Astrocyte (in vitro differentiated cells and primary cell): ENCODE measurements at regions not wholly inside any gene's neighbourhood (a gene's known extent, or its start where the extent isn't known, plus 50 kb on each side); places are given as distances from the start of the nearest gene placed in this dataset.

Experiments
- EZH2 ChIP-seq: IDR thresholded peaks from 2 replicates; pipeline ENCODE4 v1.6.1; 2012; ENCODE audit warnings: mild to moderate bottlenecking, low read length, inconsistent platforms; ENCODE audit not compliant: insufficient read depth
- TF ChIP-seq, protein P1 (sequence below): IDR thresholded peaks from 2 replicates; pipeline ENCODE4 v1.5.1; 2011; ENCODE audit warnings: low read depth, mild to moderate bottlenecking, inconsistent platforms, low read length, moderate library complexity; ENCODE audit not compliant: insufficient read depth

DNA sequence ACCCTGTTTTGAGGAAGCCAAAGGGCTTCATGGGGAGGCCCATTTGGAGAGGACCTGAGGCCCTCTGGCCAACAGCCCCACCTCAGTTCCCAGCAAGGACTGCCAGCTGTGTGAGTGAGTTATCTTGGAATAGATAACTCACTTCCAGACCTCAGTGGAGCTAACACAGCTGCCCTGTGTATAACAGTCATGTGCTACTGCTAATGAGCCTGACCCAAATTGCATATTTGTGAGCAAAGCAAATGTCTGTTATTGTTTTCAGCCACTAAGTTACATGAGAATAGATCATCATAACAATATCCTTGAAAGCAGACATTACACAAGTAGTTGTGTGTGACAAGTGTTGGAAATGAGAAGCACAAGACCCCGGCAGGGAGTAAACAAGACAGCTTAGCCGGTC, 355.8 kb downstream of the MCTP2 start:
- TF ChIP-seq, protein P1, sequence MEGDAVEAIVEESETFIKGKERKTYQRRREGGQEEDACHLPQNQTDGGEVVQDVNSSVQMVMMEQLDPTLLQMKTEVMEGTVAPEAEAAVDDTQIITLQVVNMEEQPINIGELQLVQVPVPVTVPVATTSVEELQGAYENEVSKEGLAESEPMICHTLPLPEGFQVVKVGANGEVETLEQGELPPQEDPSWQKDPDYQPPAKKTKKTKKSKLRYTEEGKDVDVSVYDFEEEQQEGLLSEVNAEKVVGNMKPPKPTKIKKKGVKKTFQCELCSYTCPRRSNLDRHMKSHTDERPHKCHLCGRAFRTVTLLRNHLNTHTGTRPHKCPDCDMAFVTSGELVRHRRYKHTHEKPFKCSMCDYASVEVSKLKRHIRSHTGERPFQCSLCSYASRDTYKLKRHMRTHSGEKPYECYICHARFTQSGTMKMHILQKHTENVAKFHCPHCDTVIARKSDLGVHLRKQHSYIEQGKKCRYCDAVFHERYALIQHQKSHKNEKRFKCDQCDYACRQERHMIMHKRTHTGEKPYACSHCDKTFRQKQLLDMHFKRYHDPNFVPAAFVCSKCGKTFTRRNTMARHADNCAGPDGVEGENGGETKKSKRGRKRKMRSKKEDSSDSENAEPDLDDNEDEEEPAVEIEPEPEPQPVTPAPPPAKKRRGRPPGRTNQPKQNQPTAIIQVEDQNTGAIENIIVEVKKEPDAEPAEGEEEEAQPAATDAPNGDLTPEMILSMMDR: no peak
- TF ChIP-seq EZH2: no peak
